ENCODE measurements at regions not wholly inside any gene's neighbourhood (a gene's known extent, or its start where the extent isn't known, plus 50 kb on each side); places are given as distances from the start of the nearest gene placed in this dataset.

DNA sequence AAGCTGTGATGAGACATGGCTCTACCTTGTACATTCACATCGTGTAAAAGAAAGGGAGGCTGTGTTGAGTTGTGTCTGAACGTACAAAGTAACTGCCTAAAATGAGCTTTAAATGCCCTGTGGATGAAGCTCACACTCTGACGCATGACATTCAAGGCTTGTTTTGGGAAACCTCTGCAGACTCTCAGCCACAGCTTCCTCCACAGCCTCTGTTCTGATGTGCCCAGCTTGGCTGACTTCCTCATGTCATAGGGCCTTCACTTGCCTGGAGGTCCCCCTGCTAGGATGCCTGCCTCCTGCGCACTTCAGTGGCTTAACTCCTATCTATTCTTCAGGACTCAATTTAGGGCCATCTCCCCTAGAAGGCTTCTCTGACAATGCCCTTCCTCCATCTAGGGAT, 230.0 kb upstream of the HABP2 start:
- TF ChIP-seq ELF4 (IDR thresholded peaks at IDR 0.05) (no peak), SUZ12 (IDR thresholded peaks at IDR 0.05) (no peak), TARDBP (IDR thresholded peaks at IDR 0.05) (no peak), ZNF384 (IDR thresholded peaks at IDR 0.05) (no peak), SP1 (IDR thresholded peaks at IDR 0.05) (no peak), FOXM1 (IDR thresholded peaks at IDR 0.05; ENCODE audit: borderline replicate concordance) (no peak)
- TF ChIP-seq, protein P1, sequence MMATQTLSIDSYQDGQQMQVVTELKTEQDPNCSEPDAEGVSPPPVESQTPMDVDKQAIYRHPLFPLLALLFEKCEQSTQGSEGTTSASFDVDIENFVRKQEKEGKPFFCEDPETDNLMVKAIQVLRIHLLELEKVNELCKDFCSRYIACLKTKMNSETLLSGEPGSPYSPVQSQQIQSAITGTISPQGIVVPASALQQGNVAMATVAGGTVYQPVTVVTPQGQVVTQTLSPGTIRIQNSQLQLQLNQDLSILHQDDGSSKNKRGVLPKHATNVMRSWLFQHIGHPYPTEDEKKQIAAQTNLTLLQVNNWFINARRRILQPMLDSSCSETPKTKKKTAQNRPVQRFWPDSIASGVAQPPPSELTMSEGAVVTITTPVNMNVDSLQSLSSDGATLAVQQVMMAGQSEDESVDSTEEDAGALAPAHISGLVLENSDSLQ (IDR thresholded peaks at IDR 0.05), result no peak

All from HEK293T (cell line).